ENCODE measurements at regions not wholly inside any gene's neighbourhood (a gene's known extent, or its start where the extent isn't known, plus 50 kb on each side); places are given as distances from the start of the nearest gene placed in this dataset.

DNA sequence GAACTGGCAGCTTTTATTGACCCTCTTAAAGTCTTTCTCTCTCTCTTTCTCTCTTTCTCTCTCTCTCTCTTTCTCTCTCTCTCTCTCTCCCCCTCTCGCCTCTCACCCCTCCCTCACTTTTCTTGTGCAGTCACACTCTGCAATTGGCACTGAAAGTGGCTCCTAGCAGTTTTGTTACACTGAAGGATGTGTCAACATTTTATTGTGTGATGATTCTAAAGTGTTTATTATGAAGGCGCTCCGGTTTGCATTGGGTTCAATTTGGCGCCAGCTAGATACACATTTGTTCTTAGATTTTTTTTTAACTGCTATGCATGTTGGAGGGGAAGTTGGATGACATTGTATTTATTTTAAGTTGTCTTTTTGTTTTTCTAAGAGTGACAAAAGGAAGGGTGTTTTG is 64.0 kb upstream of the CHRM3 start:
- no peak for DNase-seq

DNA sequence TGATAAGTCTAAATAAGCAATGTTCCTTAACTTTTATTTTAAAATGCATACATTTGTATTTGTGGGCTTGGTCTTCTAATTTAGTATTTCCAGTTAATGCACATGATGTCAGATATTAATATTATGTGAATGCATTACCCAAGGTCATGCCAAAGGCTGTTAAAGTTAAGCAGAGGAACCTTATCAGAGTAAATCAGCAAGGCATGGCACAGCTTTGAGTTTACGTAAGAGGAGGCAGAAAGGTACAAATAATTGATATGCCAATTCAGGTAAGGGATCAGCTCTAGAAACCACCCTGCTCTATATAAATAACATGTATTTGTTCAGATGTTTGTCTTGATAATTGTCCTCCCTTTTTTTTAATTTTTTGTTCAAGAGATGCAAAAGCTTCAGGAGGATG is 64.5 kb upstream of the CHRM3 start:
- no peak for DNase-seq

DNA sequence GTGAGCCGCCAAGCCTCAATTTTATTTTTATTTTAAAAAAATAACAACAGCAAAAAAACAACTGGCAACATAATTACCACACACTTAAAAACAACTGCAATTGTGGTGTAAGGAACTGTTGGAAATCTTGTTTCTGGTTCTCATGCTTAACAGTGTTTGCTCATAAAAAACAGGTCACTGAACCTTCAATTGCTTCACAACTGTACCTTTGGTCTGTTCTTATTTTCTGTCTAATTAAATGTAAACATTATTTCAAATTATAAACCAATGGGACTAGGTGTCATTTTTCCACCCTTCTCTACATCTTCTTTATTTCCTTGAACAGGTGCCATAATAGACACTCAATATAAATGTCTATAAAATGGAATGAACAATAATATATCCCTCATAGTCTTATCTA is 68.4 kb upstream of the CHRM3 start:
- no peak for DNase-seq

DNA sequence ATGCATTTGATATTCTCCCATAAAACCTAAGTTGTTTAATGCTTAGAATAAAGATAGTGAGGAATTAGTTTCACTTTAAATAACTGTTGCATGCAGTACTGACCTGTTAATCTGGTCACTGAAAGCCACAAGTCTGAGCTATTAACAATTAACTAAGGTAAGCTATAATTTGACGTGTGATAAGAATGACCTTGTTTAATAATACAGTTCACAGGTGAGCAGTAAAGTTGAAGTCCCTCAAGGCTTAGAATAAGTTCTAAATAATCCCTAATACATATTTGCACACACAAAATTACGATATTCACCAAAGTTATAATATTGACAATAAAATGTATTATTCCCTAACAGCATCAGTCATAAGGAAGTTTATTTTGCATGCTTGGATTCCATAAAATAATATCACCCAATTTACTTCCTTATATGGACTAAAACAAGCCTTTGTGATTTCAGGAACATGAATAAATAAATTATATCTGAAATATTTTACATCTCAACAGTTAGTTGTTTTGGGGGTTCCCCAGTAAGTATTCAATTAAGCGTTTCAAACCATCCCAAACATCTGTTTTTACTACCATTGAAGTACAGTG is 70.6 kb upstream of the CHRM3 start:
- no peak for DNase-seq

DNA sequence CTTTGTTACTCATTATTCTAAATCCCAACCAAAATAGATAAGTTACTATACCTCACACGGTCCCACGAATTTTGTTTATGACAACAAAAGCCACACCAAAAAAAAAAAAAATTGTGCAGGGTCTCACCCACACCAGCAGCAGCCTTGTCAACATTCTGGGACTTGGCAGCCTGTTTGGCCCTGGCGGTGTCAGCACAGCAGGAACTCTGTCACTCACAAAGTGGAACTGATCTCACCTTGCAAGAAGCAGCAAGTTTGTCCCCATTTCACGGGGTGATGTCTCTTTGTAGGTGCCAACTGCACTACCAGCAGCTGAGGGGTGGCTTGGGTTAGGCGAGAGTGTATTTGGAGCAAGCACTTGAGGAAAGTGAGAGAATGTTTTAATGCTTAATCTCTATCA is 75.0 kb upstream of the CHRM3 start:
- DNase-seq: no peak

DNA sequence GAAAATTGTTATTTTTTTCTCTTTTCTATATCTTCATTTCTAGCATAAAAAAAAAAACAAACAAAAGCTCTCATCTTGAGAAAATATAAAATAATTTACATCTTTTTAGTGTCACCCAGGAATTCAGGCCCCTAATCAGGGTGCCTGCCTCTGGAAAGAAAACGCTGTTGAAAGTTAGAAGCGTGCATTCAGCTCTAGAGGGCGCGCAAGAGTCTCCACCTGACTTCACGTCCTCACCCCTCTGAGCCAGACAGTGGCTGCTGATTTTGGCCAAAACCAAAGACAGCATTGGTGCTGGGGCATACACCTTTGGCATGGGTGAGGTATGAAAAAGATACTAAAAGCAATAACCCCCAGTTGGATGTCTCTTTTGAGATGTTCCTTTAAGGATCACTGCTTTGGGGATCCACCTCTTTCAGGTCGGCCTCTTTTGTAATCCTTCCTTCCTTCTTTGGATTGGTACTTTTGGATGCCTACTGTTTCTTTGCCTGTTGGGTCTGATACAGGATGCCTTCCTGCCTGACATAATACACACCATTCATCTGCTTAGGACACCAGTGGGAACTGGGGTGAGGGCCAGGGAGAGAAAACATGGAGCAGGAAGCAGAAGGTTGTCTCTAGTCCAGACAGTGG is 77.6 kb upstream of the CHRM3 start:
- DNase-seq: peak; percentile 8

DNA sequence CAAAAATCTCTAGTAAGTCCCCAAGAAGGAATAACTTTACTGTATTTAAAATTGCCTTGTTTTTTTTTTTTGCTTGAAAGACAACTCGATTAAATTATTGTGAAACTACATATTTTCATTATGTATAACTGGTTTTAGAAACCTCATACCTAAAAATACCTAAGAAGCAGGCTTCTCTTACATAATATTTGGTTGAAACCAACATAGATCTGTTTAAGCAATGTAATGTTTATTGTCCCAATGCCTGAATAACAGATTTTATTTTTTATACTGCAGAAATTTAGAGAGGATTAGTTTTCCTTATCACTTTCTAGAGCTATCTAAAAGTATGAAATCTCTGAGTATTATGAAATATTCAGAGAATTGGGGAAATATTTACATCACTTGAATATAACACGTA is 78.5 kb upstream of the CHRM3 start:
- DNase-seq: no peak

DNA sequence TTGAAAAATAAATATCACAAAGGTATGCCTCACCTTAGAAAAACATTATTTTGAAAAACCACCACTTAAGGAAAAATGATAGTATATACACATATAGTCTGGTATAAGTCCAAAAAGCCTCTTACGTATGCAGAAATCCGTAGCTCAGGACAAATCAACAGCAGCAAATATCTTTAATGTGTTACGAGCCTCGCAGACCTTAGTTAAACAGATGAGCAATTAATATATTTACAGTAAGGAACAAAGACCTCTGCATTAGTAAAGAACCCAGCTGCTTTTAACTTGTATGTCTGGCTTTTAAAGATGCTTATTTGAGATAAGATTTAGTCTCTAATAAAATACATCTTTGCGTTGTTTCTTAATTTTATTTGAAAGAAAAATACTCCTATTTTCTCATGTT is 79.9 kb upstream of the CHRM3 start:
- no peak for DNase-seq

DNA sequence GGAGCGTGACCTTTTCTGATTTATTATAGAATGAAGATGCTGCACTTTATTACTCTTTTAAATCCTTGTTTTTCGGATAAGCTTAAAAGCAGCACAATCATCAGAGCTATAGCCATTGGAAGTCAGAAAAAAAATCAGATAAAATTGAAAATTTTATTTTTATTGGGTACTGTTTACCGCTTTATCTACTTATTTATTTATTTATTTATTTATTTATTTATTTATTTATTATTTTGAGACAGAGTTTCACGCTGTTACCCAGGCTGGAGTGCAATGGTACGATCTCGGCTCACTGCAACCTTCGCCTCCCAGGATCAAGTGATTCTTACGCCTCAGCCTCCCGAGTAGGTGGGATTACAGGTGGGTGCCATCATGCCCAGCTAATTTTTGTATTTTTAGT is 83.1 kb upstream of the CHRM3 start:
- no peak for DNase-seq

DNA sequence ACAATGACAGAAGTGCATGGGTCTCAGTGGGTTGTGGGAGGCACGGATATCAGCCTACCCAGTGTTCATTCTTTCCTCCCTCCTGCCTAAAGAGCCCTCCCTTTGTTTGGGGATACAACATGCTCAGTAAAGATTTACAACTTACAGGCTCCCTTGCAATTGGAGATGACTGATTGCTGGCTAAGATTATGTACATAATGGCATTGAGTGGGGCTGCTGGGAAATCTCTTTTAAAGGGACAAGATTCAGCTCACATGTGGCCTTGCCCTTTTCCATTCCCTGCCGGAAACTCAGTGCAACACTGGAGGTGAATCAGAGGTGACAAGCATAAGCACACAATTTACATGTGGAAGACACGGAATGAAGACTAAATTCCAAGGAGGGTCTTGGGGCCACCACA is 83.7 kb upstream of the CHRM3 start:
- DNase-seq: no peak

DNA sequence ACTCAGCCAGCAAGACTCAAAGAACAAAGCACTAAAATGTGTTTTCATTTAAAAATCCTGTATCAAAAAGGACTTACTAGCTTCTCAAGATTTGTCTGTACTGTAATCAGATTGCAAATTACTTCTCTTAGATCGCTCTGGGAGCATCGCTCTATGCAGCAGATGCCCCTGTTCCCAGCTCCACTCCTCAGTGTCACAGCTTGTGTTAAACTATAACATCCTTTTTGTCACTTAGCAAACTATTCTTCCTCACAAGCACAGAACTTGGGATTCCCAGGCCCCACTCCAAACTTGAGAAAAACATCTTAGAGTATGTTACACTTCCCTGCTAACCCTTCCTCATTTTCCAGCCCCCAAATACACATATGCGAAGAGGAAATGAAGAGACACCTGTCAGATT is 85.1 kb upstream of the CHRM3 start:
- DNase-seq: no peak

DNA sequence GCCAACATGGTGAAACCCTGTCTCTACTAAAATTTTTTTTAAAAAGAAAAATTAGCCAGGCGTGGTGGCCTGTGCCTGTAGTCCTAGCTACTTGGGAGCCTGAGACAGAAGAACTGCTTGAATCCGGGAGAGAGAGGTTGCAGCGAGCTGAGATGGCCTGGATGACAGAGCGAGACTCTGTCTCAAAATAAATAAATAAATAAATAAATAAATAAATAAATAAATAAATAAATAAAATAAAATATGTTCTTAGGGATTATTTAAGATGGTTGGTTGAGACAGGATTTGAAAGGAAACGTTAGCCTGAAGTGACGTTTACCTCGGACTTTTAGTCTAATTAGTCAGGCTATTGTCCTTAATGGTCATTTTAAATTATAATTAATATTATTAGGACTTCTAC is 88.5 kb upstream of the CHRM3 start:
- DNase-seq: no peak

DNA sequence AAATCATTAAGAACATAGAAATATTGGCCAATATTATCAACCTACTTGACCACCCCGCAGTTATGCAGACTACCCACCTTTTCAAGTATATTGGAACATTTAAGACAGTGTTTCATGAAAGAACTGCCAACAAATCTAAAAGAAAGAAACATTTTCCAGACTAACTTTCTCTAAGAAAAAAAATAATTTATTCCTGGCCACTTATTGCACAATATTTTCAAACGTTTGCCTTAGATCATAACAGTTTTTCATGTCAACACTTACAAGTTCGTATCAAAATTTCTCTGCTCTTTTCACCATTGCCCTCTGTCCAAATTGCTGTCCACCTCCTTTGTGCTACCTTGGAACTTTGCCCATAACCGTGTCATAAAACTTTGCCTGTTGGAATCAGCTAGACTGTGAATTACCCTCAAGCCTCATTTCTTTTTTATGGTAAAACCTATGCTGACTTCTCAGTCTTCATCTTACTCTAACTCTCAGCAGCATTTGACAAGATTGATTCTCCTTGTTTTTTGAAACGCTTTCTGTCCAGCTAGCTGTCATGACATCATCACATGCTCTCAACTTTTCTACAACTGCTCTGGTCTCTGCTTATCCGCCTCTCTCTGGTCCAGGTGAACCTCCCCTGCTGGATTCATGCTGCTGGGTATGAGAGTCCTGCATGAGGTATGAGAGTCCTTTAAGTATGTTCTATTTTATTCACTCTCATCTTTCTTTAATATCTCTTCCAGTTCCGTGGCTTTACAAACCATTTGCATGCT is 92.8 kb upstream of the CHRM3 start:
- no peak for DNase-seq

DNA sequence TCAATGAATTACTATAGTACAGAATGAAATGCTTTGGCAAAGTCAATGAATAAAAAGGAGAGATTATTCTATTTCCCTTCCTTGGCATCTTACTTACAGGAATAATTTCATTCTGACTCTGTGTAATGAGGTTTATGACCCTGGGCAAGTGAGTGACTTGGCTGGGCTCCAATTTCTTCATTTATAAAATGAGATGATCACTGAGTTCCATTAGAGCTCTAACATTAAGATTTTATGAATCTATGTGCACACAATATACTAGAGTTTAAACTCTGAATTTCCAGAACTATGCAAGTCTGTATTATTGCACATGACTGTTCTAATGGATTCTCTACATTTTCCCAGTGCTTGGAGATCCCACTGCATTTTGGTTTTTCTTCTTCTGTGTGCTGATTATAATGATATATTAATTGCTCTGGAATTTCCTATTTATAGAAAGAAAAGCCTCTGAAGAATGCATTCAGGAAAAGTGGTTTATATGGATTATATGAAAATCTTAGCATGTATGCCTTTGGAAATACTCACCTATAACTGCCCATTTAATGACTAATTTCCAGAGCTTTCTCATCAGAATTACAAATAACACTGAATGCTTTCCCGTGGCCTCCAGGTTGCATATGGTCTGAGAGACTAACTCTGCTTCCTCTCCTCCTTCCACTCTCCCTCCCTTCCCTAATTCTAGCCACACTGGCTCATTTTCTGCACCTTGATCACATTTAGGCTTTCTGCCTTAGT is 97.4 kb upstream of the CHRM3 start:
- DNase-seq: no peak

DNA sequence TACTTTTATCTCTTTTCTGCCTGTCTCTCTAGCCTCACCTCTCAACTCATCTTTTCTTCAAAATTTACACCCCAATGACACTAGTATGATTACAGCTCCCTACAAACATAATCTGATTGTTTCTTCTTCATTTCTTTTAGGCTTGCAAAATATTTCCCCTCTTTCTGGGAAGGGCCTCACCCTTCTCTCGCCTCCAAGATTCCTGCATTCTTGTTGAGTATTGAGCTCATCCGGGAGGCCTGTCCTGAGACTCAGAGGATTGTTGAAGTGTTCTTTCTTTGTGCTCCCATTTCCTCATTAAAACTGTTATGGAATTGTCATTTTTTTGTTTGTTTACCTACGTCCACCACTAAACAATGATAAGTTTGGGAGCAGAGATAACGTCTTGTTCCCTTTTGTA is 99.1 kb upstream of the CHRM3 start:
- no peak for DNase-seq

DNA sequence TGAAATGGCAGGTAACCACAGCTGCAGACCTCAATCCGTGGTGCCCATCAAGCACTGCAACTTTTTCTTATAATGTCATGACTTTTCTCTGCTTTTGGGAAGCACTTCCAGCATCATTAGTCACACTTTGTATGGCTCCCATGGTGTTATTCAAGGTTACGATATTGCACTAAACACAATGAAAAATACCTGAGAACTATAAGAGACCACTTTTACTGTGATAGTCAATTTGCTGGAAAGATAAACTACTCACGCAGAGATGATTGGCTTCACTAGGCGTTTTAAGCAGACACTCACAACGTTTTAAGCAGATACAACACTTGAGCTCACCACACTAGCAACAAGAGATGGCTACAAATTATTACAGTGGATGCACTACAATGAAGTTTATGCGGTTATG is 103.2 kb upstream of the CHRM3 start:
- no peak for DNase-seq

DNA sequence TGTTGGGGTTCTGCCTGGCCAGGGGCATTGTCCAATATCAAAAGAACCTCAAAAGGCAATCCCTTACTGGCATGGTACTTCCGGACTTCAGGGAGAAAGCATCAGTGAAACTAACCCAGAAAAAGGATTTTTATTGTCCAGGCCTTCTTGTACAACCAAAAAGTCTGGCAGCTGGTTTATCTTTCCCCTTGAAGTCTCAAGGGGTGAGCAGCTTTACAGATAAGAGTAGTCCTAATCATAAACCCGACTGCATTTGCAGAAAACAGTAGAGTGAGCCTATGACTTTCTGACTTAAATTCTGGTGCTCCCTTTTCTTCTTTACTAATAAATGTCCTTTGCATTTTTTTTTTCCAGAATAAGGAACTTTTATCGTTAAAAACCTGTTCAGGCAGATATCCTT is 104.0 kb upstream of the CHRM3 start:
- DNase-seq: no peak

DNA sequence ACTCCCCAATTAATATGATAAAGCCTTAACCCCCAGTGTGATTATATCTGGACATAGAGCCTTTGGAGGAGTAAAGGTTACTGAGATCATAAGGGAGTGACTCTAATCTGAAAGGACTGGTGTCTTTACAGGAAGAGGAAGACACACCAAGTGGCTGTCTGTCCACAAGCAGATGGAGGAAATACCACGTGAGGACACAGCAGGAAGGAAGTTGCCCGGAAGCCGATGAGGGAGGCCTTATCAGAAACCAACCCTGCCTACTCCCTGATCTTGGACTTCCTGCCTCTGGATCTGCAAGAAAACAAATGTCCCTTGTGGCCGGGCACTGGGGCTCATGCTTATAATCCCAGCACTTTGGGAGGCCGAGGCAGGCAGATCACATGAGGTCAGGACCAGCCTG is 110.3 kb upstream of the CHRM3 start:
- DNase-seq: no peak

DNA sequence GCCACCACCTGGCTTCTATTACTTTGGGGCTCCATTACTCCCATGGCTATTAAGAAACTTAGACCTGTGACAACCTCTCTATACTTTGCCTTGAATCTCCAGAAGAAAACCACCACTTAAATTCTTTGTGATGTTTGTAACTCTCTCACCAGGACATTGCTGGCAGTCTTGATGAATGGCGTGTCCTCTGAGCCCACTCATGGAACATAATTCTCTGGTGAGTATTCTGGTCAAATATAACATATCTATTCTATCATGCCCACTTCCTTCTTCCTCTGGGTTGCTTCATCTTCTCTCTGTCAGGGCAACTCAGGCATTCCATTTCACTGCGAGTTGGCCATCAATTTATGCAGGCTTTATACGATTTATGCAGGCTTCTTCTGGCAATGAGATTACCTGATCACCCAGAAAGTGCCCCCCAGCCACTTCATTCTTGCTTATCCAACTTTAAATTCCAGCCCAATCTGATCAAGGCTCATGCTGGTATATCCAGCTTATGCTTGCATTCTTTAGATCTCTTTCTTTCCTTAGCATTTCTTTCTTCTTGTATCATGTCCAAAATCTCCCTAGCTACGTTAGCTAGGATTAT is 112.0 kb upstream of the CHRM3 start:
- no peak for DNase-seq

DNA sequence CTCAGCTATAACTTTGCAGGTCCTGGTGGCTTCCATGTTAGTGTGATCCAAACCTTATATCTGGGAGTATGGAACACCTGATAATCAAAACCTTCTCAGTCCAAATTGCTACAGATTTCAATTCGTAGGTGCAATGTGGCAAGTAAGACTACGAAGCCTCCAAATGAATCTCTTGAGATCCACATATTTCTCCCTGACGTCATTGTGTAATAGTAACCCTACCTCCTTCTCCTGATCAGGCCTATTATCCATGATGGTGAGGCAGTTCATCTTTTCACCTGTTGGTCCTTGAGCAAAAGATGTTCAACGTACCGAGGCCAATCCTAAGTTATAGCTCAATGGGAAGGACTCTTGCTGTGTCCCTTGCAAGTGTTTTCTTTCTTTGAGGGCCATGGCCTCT is 115.9 kb upstream of the CHRM3 start:
- no peak for DNase-seq

DNA sequence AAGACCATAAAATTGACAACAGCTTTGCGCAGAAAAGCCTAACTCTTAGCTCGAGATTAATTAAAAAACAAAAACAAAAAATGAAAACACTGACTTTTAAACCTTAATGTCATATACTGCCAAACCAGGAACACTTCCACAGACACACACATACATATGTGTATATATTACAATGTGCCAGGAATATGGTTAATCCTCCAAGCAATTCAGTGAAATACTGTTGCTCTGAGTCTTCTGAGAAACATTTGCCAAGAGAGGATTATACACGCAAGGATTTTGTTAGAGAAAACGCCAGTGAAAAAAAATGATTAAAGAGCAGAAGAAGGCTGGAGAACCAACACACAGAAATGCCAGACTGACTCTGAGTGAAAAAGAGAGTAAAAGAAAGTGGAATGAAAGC is 116.7 kb upstream of the CHRM3 start:
- DNase-seq: no peak

DNA sequence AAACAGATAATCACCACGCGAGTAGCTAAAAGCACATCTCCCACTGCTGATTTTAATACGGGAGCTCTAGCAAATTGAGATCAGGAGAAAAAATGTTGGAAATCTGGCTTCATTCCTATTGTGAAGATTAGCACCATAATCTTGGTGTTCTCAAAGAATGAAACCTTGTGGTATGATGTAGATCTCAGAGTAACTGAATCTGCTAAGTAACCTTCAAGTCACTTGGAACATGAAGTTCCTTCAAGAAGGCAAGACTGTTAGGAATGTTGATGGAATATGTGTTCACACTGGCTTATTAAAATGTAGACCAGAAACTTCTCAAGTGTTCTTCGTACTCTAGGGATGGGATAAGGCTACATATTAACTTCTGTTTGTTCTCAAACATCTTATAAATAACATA is 117.4 kb upstream of the CHRM3 start:
- DNase-seq: no peak

DNA sequence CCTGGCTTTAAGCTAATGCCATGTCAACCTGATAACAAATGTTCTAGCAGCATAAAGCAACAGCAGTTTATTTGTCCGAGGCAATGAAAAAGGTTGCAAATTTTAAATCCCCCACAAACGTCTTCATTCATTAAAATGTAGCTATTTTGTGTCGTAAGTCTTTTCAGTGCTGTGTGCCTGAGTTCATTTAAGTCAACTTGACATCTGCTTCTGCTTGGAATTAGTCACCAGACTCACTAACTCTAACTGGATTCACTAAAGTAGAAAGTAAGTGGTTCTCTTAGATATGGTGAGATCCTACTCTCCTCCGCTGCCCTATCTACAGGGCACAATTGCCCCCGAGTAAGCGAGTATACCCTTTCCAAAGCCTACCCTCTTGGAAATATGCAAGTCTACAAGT is 118.4 kb upstream of the CHRM3 start:
- DNase-seq: no peak

DNA sequence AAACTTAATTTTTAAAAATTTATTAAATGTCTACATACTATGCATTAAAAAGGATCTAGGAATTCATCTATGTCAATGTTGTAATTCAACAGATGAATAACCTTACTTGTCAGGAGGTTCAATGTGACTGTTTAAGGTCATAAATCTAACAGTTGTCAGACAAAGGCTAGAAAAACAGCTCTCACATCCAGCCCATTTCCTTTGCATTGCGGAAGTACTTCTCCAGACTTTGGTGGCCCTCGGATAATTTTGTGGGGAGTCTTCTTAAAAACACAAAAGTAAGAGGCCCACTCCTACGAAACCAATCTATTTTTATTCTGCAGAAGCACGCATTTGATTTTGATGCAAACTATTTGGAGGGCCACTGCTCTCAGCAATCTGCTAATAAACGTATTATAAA is 122.6 kb upstream of the CHRM3 start:
- no peak for DNase-seq
